Suprapubic skin (tissue), 4 donors: ENCODE measurements at regions not wholly inside any gene's neighbourhood (a gene's known extent, or its start where the extent isn't known, plus 50 kb on each side); places are given as distances from the start of the nearest gene placed in this dataset.

ENCODE experiments used
- CTCF ChIP-seq, 2 donors: fragments of 200-600 bp in 1 of 2; fragments of 450-650 bp in 1 of 2; sonication (generic) in 1 of 2; IDR thresholded peaks; one replicate each; pipeline ENCODE4 v1.5.1; 2016 to 2019; ENCODE audit warnings: antibody characterized with exemption in 2 of 2, mild to moderate bottlenecking in 1 of 2, moderate library complexity in 1 of 2
- EP300 ChIP-seq: sonication (generic); formaldehyde crosslinking; IDR thresholded peaks from one replicate; pipeline ENCODE4 v1.6.1; 2017; ENCODE audit warnings: antibody characterized with exemption
- POLR2A ChIP-seq, 2 donors: fragments of 450-650 bp; IDR thresholded peaks; one replicate each; pipeline ENCODE4 v1.6.1; 2017; ENCODE audit warnings: antibody characterized with exemption in 2 of 2, mild to moderate bottlenecking in 2 of 2, moderate library complexity in 2 of 2
- POLR2AphosphoS5 ChIP-seq, 3 donors: sonication (generic); formaldehyde crosslinking; IDR thresholded peaks; one replicate each; pipeline ENCODE4 v1.6.1; 2017; ENCODE audit warnings: antibody characterized with exemption in 3 of 3

GRCh38 chr6:105988812-105989577, 97.1 kb upstream of the PRDM1 start:
- TF ChIP-seq CTCF (IDR thresholded peaks at IDR 0.05) (no peak), POLR2A (IDR thresholded peaks at IDR 0.05) (no peak), POLR2AphosphoS5 (IDR thresholded peaks at IDR 0.05) (no peak), EP300 (no peak)
